Activated B cell treated with CpG ODN at 0.5 μM for 24 hours (primary cell): ENCODE measurements at regions not wholly inside any gene's neighbourhood (a gene's known extent, or its start where the extent isn't known, plus 50 kb on each side); places are given as distances from the start of the nearest gene placed in this dataset.

Experiments
- ATAC-seq: fragments of 200-7000 bp; cut with Tn5 transposase; one replicate; pipeline ENCODE4 v1.10.0; 2021; ENCODE audit warnings: low read depth, mild to moderate bottlenecking, moderate library complexity
- CTCF ChIA-PET: fragments of 350-600 bp; sonication (Branson Sonifier 250); formaldehyde crosslinking; loops from one replicate; lab custom pipeline; 2021; ENCODE audit warnings: antibody characterized with exemption; lab: Charles Lee
- POLR2A ChIA-PET: fragments of 350-600 bp; sonication (Branson Sonifier 250); formaldehyde crosslinking; loops from one replicate; lab custom pipeline; 2021; ENCODE audit warnings: antibody characterized with exemption; lab: Charles Lee
- DNase-seq: peaks from one replicate; pipeline ENCODE4 v3.0.0; 2022
- H3K27ac Mint-ChIP-seq: one replicate; pipeline ENCODE4 v1.8.0; 2020; ENCODE audit warnings: mixed read lengths
- H3K27me3 Mint-ChIP-seq: one replicate; pipeline ENCODE4 v1.8.0; 2021; ENCODE audit warnings: mixed read lengths
- H3K36me3 Mint-ChIP-seq: one replicate; pipeline ENCODE4 v1.8.0; 2021; ENCODE audit warnings: low read depth, mixed read lengths
- H3K4me1 Mint-ChIP-seq: one replicate; pipeline ENCODE4 v1.8.0; 2021; ENCODE audit warnings: mixed read lengths
- H3K4me3 Mint-ChIP-seq: one replicate; pipeline ENCODE4 v1.8.0; 2020; ENCODE audit warnings: mild to moderate bottlenecking, mixed read lengths
- H3K9me3 Mint-ChIP-seq: one replicate; pipeline ENCODE4 v1.8.0; 2020; ENCODE audit warnings: mixed read lengths
- CTCF ChIP-seq: fragments of 200-600 bp; IDR thresholded peaks from one replicate; pipeline ENCODE4 v1.8.0; 2022; ENCODE audit warnings: antibody characterized with exemption, mild to moderate bottlenecking
- intact Hi-C: fragments of 100-400 bp; cut with micrococcal nuclease; formaldehyde crosslinking; loops from one replicate; pipeline ENCODE4 v1.15.1; 2024

- H3K27ac Mint-ChIP-seq, result no peak overlapping the region
- H3K4me3 Mint-ChIP-seq, result no peak overlapping the region
- no peak for TF ChIP-seq CTCF
- ChIA-PET POLR2A (no interaction called here), CTCF (no interaction called here)
- DNase-seq (no peak), ATAC-seq (no peak)
- H3K27me3 Mint-ChIP-seq, result peaks cover 9% of the 10 kb centered on the region
- H3K9me3 Mint-ChIP-seq, result no peaks in the 10 kb centered on the region
- H3K36me3 Mint-ChIP-seq, result no peaks in the 10 kb centered on the region
- peaks cover 1% of the 10 kb centered on the region for H3K4me1 Mint-ChIP-seq
- intact Hi-C loops, result no loop called here
Measured at GRCh38 chr3:124492824-124493223, 237.4 kb upstream of the UMPS start.

- Mint-ChIP-seq H3K4me3 (no peak overlapping the region), H3K9me3 (no peaks in the 10 kb centered on the region), H3K27ac (no peak overlapping the region), H3K4me1 (peaks cover 1% of the 10 kb centered on the region), H3K36me3 (no peaks in the 10 kb centered on the region), H3K27me3 (peaks cover 11% of the 10 kb centered on the region)
- no peak for TF ChIP-seq CTCF
- ChIA-PET CTCF (no interaction called here), POLR2A (no interaction called here)
- DNase-seq, result no peak
- ATAC-seq, result no peak
- intact Hi-C loops, result no loop called here
Measured at GRCh38 chr3:124496061-124496460, 234.2 kb upstream of the UMPS start.

GRCh38 chr3:124497487-124497886 lies 232.8 kb upstream of the UMPS start:
- no peak overlapping the region for H3K4me3 Mint-ChIP-seq
- H3K27me3 Mint-ChIP-seq, result peaks cover 15% of the 10 kb centered on the region
- ATAC-seq (no peak), DNase-seq (no peak)
- H3K4me1 Mint-ChIP-seq, result peaks cover 1% of the 10 kb centered on the region
- H3K36me3 Mint-ChIP-seq, result no peaks in the 10 kb centered on the region
- no peak for TF ChIP-seq CTCF
- POLR2A ChIA-PET, result no interaction called here
- H3K9me3 Mint-ChIP-seq, result no peaks in the 10 kb centered on the region
- intact Hi-C loops, result no loop called here
- no peak overlapping the region for H3K27ac Mint-ChIP-seq
- CTCF ChIA-PET, result no interaction called here

- no peak for DNase-seq
- ATAC-seq, result no peak
- ChIA-PET POLR2A (no interaction called here), CTCF (no interaction called here)
- H3K9me3 Mint-ChIP-seq, result no peaks in the 10 kb centered on the region
- H3K27me3 Mint-ChIP-seq, result peaks cover 21% of the 10 kb centered on the region
- no peaks in the 10 kb centered on the region for H3K36me3 Mint-ChIP-seq
- no peak overlapping the region for H3K4me3 Mint-ChIP-seq
- no peak for TF ChIP-seq CTCF
- intact Hi-C loops, result no loop called here
- H3K27ac Mint-ChIP-seq, result no peak overlapping the region
- peaks cover 1% of the 10 kb centered on the region for H3K4me1 Mint-ChIP-seq
Measured at GRCh38 chr3:124498891-124499290, 231.4 kb upstream of the UMPS start.

GRCh38 chr3:124504332-124505059 lies 225.8 kb upstream of the UMPS start:
- POLR2A ChIA-PET, result no interaction called here
- DNase-seq (no peak), ATAC-seq (no peak)
- no peaks in the 10 kb centered on the region for H3K36me3 Mint-ChIP-seq
- H3K27me3 Mint-ChIP-seq, result peaks cover 24% of the 10 kb centered on the region
- H3K9me3 Mint-ChIP-seq, result no peaks in the 10 kb centered on the region
- intact Hi-C loops, result no loop called here
- no peaks in the 10 kb centered on the region for H3K4me1 Mint-ChIP-seq
- no peak overlapping the region for H3K4me3 Mint-ChIP-seq
- H3K27ac Mint-ChIP-seq, result no peak overlapping the region
- CTCF ChIA-PET, result no interaction called here
- TF ChIP-seq CTCF, result no peak
